OCI-LY1 (cell line): ENCODE measurements at regions not wholly inside any gene's neighbourhood (a gene's known extent, or its start where the extent isn't known, plus 50 kb on each side); places are given as distances from the start of the nearest gene placed in this dataset.

Experiments used
- H2AFZ ChIP-seq: fragments of 200-600 bp; sonication (generic), shearing (Covaris generic); 2 replicates; pipeline ENCODE4 v1.6.0; 2014; ENCODE audit warnings: antibody characterized with exemption, mild to moderate bottlenecking, low read length
- H3F3A ChIP-seq: fragments of 200-600 bp; sonication (generic), shearing (Covaris generic); 2 replicates; pipeline ENCODE4 v1.6.0; 2014; ENCODE audit warnings: mild to moderate bottlenecking, antibody characterized with exemption, low read length, moderate library complexity; ENCODE audit not compliant: insufficient read depth
- H3K27ac ChIP-seq: fragments of 200-600 bp; sonication (generic); 2 replicates; pipeline ENCODE4 v1.5.1; 2014; ENCODE audit warnings: low read length, mixed run types, mild to moderate bottlenecking, low read depth; ENCODE audit not compliant: poor library complexity, severe bottlenecking
- H3K27me3 ChIP-seq: fragments of 200-600 bp; sonication (generic); 2 replicates; pipeline ENCODE4 v1.6.0; 2014; ENCODE audit warnings: antibody characterized with exemption, mild to moderate bottlenecking, low read length, moderate library complexity; ENCODE audit not compliant: insufficient read depth
- H3K36me3 ChIP-seq: fragments of 200-600 bp; sonication (generic); 2 replicates; pipeline ENCODE4 v1.6.1; 2014; ENCODE audit warnings: mild to moderate bottlenecking, antibody characterized with exemption, low read length, moderate library complexity, mixed read lengths; ENCODE audit not compliant: insufficient read depth
- H3K4me1 ChIP-seq: fragments of 200-600 bp; sonication (generic); 2 replicates; pipeline ENCODE4 v1.5.1; 2014; ENCODE audit warnings: mild to moderate bottlenecking, low read length, moderate library complexity; ENCODE audit not compliant: insufficient read depth, severe bottlenecking
- H3K4me2 ChIP-seq: fragments of 200-600 bp; sonication (generic), shearing (Covaris generic); 2 replicates; pipeline ENCODE4 v1.6.1; 2014; ENCODE audit warnings: low read length
- H3K4me3 ChIP-seq: fragments of 200-600 bp; sonication (generic); 2 replicates; pipeline ENCODE4 v1.5.1; 2014; ENCODE audit warnings: low read length, low read depth, mild to moderate bottlenecking, mixed read lengths; ENCODE audit not compliant: poor library complexity, severe bottlenecking
- H3K79me2 ChIP-seq: fragments of 200-600 bp; shearing (Covaris generic); 2 replicates; pipeline ENCODE4 v1.6.1; 2016; ENCODE audit warnings: mixed run types, low read length, mixed read lengths; ENCODE audit not compliant: insufficient read depth
- H3K9ac ChIP-seq: fragments of 200-600 bp; sonication (generic), shearing (Covaris generic); 2 replicates; pipeline ENCODE4 v1.6.1; 2014; ENCODE audit warnings: mild to moderate bottlenecking, low read length, mixed read lengths
- H3K9me2 ChIP-seq: fragments of 200-600 bp; sonication (generic), shearing (Covaris generic); 2 replicates; pipeline ENCODE4 v1.6.1; 2014; ENCODE audit warnings: low read depth, mild to moderate bottlenecking, low read length, mixed read lengths
- H3K9me3 ChIP-seq: fragments of 200-600 bp; shearing (Covaris generic); 2 replicates; pipeline ENCODE4 v1.6.1; 2014; ENCODE audit warnings: low read length, mixed read lengths
- H4K20me1 ChIP-seq: fragments of 200-600 bp; sonication (generic), shearing (Covaris generic); 2 replicates; pipeline ENCODE4 v1.6.0; 2016; ENCODE audit warnings: mild to moderate bottlenecking, low read length; ENCODE audit not compliant: insufficient read depth
- EZH2 ChIP-seq: fragments of 200-600 bp; sonication (generic), shearing (Covaris generic); IDR thresholded peaks from 2 replicates; pipeline ENCODE4 v1.8.0; 2017; ENCODE audit warnings: borderline replicate concordance, mixed run types, mild to moderate bottlenecking, antibody characterized with exemption, low read length, moderate library complexity, mixed read lengths
- TF ChIP-seq, protein P1 (sequence below): fragments of 200-600 bp; sonication (generic), shearing (Covaris generic); IDR thresholded peaks from 2 replicates; pipeline ENCODE4 v1.5.1; 2017; ENCODE audit warnings: mild to moderate bottlenecking, antibody characterized with exemption, low read length, moderate library complexity, mixed read lengths

DNA sequence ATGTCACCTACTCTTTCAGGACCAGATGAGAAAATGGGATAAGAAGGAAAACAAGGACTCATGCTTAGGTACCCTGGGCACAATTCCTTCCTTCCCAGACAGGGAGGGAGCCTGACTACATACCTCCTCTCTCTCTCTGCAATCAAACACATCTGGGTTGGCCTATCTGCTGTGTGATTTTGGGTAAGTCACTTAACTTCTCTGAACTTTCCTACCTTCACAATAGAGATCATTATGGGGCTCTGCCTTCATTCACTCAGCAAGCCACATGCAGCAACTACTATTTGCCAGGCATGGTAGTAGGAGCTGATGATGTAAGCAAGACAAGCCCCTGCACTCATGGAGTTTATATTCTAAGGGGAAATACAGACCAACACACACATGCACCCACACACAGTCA lies 251.2 kb downstream of the SHQ1 start:
- 0 out of 2 replicates have a peak, but pooled peaks cover 4% of the 10 kb centered on the region for H3K27me3 ChIP-seq
- no peak for TF ChIP-seq EZH2
- TF ChIP-seq, protein P1, sequence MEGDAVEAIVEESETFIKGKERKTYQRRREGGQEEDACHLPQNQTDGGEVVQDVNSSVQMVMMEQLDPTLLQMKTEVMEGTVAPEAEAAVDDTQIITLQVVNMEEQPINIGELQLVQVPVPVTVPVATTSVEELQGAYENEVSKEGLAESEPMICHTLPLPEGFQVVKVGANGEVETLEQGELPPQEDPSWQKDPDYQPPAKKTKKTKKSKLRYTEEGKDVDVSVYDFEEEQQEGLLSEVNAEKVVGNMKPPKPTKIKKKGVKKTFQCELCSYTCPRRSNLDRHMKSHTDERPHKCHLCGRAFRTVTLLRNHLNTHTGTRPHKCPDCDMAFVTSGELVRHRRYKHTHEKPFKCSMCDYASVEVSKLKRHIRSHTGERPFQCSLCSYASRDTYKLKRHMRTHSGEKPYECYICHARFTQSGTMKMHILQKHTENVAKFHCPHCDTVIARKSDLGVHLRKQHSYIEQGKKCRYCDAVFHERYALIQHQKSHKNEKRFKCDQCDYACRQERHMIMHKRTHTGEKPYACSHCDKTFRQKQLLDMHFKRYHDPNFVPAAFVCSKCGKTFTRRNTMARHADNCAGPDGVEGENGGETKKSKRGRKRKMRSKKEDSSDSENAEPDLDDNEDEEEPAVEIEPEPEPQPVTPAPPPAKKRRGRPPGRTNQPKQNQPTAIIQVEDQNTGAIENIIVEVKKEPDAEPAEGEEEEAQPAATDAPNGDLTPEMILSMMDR: no peak
- H3K9ac ChIP-seq: no peak overlapping the region
- no peak overlapping the region for H3K4me3 ChIP-seq
- H3K79me2 ChIP-seq: no peaks in the 10 kb centered on the region
- no peaks in the 10 kb centered on the region for H3K9me3 ChIP-seq
- H3F3A ChIP-seq: no peaks in the 10 kb centered on the region
- no peak overlapping the region for H3K4me2 ChIP-seq
- H2AFZ ChIP-seq: no peak overlapping the region
- no peaks in the 10 kb centered on the region for H3K36me3 ChIP-seq
- H3K27ac ChIP-seq: no peak overlapping the region
- no peaks in the 10 kb centered on the region for H3K4me1 ChIP-seq
- H3K9me2 ChIP-seq: no peaks in the 10 kb centered on the region
- no peaks in the 10 kb centered on the region for H4K20me1 ChIP-seq

DNA sequence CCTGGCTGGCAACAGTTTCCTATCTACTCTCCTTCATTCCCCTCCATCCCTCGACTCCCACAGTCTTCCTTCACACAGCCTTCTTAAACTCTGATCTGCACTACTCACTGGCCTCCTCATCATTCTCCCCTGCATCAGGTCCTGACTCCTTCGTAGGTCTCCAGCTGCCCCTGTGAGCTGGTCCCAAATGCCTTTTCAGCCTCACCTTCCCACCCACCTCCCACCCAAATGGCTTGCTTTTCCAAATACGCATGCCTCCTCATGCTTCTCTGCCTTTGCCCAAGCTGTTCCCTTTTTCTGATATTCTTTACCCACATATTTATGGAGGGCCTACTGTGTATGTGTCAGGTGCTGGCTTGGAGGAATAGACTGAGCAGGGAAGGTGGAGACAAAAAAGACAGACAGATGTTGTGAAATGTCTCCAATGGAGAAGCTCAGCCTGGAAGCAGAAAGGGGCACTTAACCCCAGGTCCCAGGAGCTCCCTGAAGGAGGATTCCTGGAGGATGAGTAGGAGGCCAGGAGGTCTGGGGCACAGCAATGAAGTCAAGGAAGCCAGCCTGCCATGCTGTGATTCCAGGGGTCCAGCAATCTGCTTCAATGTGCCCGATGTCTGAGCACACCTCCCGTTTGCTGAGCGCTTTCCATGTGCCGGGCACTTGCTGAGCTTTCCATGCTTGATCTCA lies 252.2 kb downstream of the SHQ1 start:
- H3F3A ChIP-seq: no peaks in the 10 kb centered on the region
- H3K4me3 ChIP-seq: no peak overlapping the region
- no peaks in the 10 kb centered on the region for H3K79me2 ChIP-seq
- no peak overlapping the region for H2AFZ ChIP-seq
- H3K9ac ChIP-seq: no peak overlapping the region
- no peak for TF ChIP-seq EZH2
- TF ChIP-seq, protein P1: no peak
- H3K27ac ChIP-seq: no peak overlapping the region
- no peaks in the 10 kb centered on the region for H4K20me1 ChIP-seq
- H3K4me2 ChIP-seq: no peak overlapping the region
- H3K27me3 ChIP-seq: 0 out of 2 replicates have a peak, but pooled peaks cover 4% of the 10 kb centered on the region
- no peaks in the 10 kb centered on the region for H3K9me3 ChIP-seq
- no peaks in the 10 kb centered on the region for H3K36me3 ChIP-seq
- no peaks in the 10 kb centered on the region for H3K4me1 ChIP-seq
- no peaks in the 10 kb centered on the region for H3K9me2 ChIP-seq

DNA sequence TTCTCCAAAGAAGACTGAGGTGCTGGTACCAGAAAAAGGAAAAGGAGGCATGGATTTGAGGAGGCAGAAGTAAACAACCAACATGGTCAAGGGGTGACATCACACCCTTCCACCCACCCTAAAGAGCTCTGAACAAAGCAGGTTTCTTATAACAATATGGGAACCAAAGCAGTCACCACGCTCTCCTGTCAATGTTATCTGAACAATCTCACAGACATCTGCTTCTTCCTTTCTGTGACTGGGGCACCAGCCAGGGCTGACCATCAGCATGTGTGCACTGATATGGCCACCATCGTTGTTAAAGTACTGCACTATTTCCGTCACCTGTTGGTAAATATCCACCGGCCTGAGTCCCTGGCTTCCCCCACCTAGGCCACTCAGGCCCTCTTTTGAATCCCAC lies 252.9 kb downstream of the SHQ1 start:
- Histone ChIP-seq H3K9me3 (no peaks in the 10 kb centered on the region), H3K4me1 (no peaks in the 10 kb centered on the region), H3K27ac (no peak overlapping the region), H3K27me3 (no peaks in the 10 kb centered on the region), H3K79me2 (no peaks in the 10 kb centered on the region), H3K36me3 (no peaks in the 10 kb centered on the region), H3K9me2 (no peaks in the 10 kb centered on the region), H2AFZ (no peak overlapping the region), H3K4me2 (no peak overlapping the region), H3K9ac (no peak overlapping the region), H4K20me1 (no peaks in the 10 kb centered on the region), H3F3A (no peaks in the 10 kb centered on the region), H3K4me3 (no peak overlapping the region)
- TF ChIP-seq, protein P1: no peak
- TF ChIP-seq EZH2: no peak
